HepG2 (cell line): ENCODE measurements at regions not wholly inside any gene's neighbourhood (a gene's known extent, or its start where the extent isn't known, plus 50 kb on each side); places are given as distances from the start of the nearest gene placed in this dataset.

Source experiments
- ATAC-seq: fragments of 200-7000 bp; cut with Tn5 transposase; 3 replicates; pipeline ENCODE4 v1.9.1; 2020; ENCODE audit warnings: mild to moderate bottlenecking, moderate library complexity
- BruUV-seq: library from RNA; stranded (reverse); fragments of 400-500 nt; replicated peaks from 2 replicates; lab custom pipeline; 2021; lab: Mats Ljungman, UMichigan
- CTCF ChIA-PET: fragments of 300-600 bp; formaldehyde crosslinking; extraction: SDS; loops from one replicate; lab custom pipeline; 2021; ENCODE audit warnings: low total read pairs, inconsistent platforms, low intra/inter-chr PET ratio; lab: Yijun Ruan, JAX
- POLR2A ChIA-PET: fragments of 350-600 bp; sonication (Branson Sonifier 250); formaldehyde crosslinking; loops from one replicate; lab custom pipeline; 2020; ENCODE audit warnings: antibody characterized with exemption, inconsistent platforms; lab: Yijun Ruan, JAX
- DNase-seq: peaks from one replicate; pipeline ENCODE4 v3.0.0-alpha.2; 2015; ENCODE audit warnings: low spot score
- FAIRE-seq: peaks from 3 replicates; lab custom pipeline; 2011; peaks lifted over from hg19 to GRCh38; lab: Jason Lieb, UNC
- H2AFZ ChIP-seq: one replicate; pipeline ENCODE4 v1.6.1; 2011; ENCODE audit warnings: low read length, inconsistent platforms
- H3K27ac ChIP-seq: fragments of 300-600 bp; 3 replicates; pipeline ENCODE4 v1.8.0; 2011; ENCODE audit warnings: mixed run types, mild to moderate bottlenecking, mixed read lengths, low read length, inconsistent platforms; ENCODE audit not compliant: insufficient read depth; ENCODE audit errors: extremely low read length
- H3K27me3 ChIP-seq, 2 experiments: fragments of 200-600 bp in 1 of 2; 2 replicates in 1 of 2; 3 replicates in 1 of 2; pipeline versions ENCODE4 v1.6.0 to v1.8.0; 2011; ENCODE audit warnings: low read length in 2 of 2, mild to moderate bottlenecking in 2 of 2, moderate library complexity in 2 of 2, inconsistent platforms in 1 of 2; ENCODE audit not compliant: insufficient read depth in 2 of 2, control insufficient read depth in 1 of 2
- H3K36me3 ChIP-seq, 2 experiments: fragments of 200-600 bp in 1 of 2; replicated peaks in 1 of 2; 2 replicates in 1 of 2; 3 replicates in 1 of 2; pipeline versions ENCODE4 v1.5.1 to v1.8.0; 2011; ENCODE audit warnings: low read length in 2 of 2, inconsistent platforms in 1 of 2; ENCODE audit not compliant: insufficient read depth in 2 of 2, control insufficient read depth in 1 of 2
- H3K4me1 ChIP-seq: 2 replicates; pipeline ENCODE4 v1.5.1; 2012; ENCODE audit warnings: low read length, inconsistent platforms; ENCODE audit not compliant: insufficient read depth
- H3K4me2 ChIP-seq: 2 replicates; pipeline ENCODE4 v1.6.0; 2011; ENCODE audit warnings: low read depth, low read length, inconsistent platforms
- H3K4me3 ChIP-seq, 3 experiments: fragments of 200-600 bp in 1 of 3; sonication (generic), shearing (Covaris generic) in 1 of 3; replicated peaks in 1 of 3; 2 replicates each; pipeline ENCODE4 v1.5.1; 2011 to 2016; ENCODE audit warnings: low read length in 3 of 3, inconsistent platforms in 2 of 3, low read depth in 2 of 3, mild to moderate bottlenecking in 2 of 3, control low read depth in 1 of 3, mixed read lengths in 1 of 3; ENCODE audit not compliant: insufficient read depth in 1 of 3
- H3K79me2 ChIP-seq: one replicate; pipeline ENCODE4 v1.6.1; 2011; ENCODE audit warnings: low read length, inconsistent platforms; ENCODE audit not compliant: insufficient read depth
- H3K9ac ChIP-seq: 2 replicates; pipeline ENCODE4 v1.6.0; 2011; ENCODE audit warnings: mild to moderate bottlenecking, low read depth, low read length, inconsistent platforms; ENCODE audit not compliant: insufficient read depth
- H3K9me3 ChIP-seq: 2 replicates; pipeline ENCODE4 v1.5.1; 2012; ENCODE audit warnings: mild to moderate bottlenecking, low read length
- H4K20me1 ChIP-seq: 2 replicates; pipeline ENCODE4 v1.6.0; 2011; ENCODE audit warnings: inconsistent platforms, mild to moderate bottlenecking, low read length, moderate library complexity; ENCODE audit not compliant: insufficient read depth
- GATAD2A ChIP-seq: IDR thresholded peaks from 2 replicates; pipeline ENCODE4 v1.6.1; 2016
- HINFP ChIP-seq: sonication (generic); formaldehyde crosslinking; IDR thresholded peaks from 2 replicates; pipeline ENCODE4 v1.4.0; 2020; ENCODE audit warnings: low read depth, mild to moderate bottlenecking, missing genetic modification reagents
- THAP11 ChIP-seq: IDR thresholded peaks from 2 replicates; pipeline ENCODE4 v1.6.1; 2016; ENCODE audit warnings: missing biosample characterization, missing genetic modification reagents
- ZBTB33 ChIP-seq: sonication (generic); formaldehyde crosslinking; IDR thresholded peaks from 2 replicates; pipeline ENCODE4 v1.4.0; 2020; ENCODE audit warnings: missing genetic modification reagents
- ZNF646 ChIP-seq: sonication (generic); formaldehyde crosslinking; IDR thresholded peaks from 2 replicates; pipeline ENCODE4 v1.9.0; 2021; ENCODE audit warnings: mild to moderate bottlenecking, missing genetic modification reagents
- WGBS: methylation state at CpG from one replicate; pipeline ENCODE4 v1.1.6; 2017; ENCODE audit warnings: low lambda C conversion rate; 5-methylcytosine and 5-hydroxymethylcytosine counted together
- in situ Hi-C: cut with HindIII; loops from 2 replicates; pipeline ENCODE4 v1.10.0; 2017; ENCODE audit warnings: low pct_unique_long_range_greater_than_20kb; ENCODE audit not compliant: extremely low pct_ligation_motif_present
- intact Hi-C: fragments of 100-400 bp; cut with micrococcal nuclease; formaldehyde crosslinking; loops from one replicate; pipeline ENCODE4 v1.10.0; 2022; ENCODE audit not compliant: unreplicated experiment

GRCh38 chr3:72080800-72081199 is 295.9 kb upstream of the PROK2 start:
- Histone ChIP-seq H2AFZ (no peak overlapping the region), H4K20me1 (no peaks in the 10 kb centered on the region), H3K4me3 (no peak overlapping the region), H3K79me2 (no peaks in the 10 kb centered on the region), H3K27ac (no peak overlapping the region), H3K36me3 (no peaks in the 10 kb centered on the region), H3K9ac (no peak overlapping the region), H3K4me1 (peaks cover 11% of the 10 kb centered on the region), H3K9me3 (peaks cover 4% of the 10 kb centered on the region; the same call in 1 of the 2 replicates), H3K4me2 (no peak overlapping the region), H3K27me3 (peaks cover 0 to 1% of the 10 kb centered on the region in 2 experiments; a peak in 2 of 5 replicates)
- no TSS peak for BruUV-seq
- CTCF ChIA-PET: no interaction called here
- no peak for ATAC-seq
- WGBS: 43% methylated on average over 5 of the region's 5 CpGs
- in situ Hi-C loops: no loop called here
- FAIRE-seq: no peak
- no peak for DNase-seq
- POLR2A ChIA-PET: no interaction called here
- no peak for TF ChIP-seq ZBTB33
- no peak for TF ChIP-seq ZNF646
- no peak for TF ChIP-seq THAP11
- no peak for TF ChIP-seq GATAD2A
- no peak for TF ChIP-seq HINFP (CRISPR knock-in tag)
- intact Hi-C loops: no loop called here
